A549 (cell line): ENCODE measurements at regions not wholly inside any gene's neighbourhood (a gene's known extent, or its start where the extent isn't known, plus 50 kb on each side); places are given as distances from the start of the nearest gene placed in this dataset.

Experiments
- JUNB ChIP-seq: fragments of >200 bp; sonication (Bioruptor Twin); formaldehyde crosslinking; IDR thresholded peaks from 2 replicates; pipeline ENCODE4 v1.6.1; 2016
- RFX5 ChIP-seq: fragments of 450-650 bp; IDR thresholded peaks from 2 replicates; pipeline ENCODE4 v1.7.1; 2014; ENCODE audit warnings: antibody characterized with exemption, mild to moderate bottlenecking, moderate library complexity
- TF ChIP-seq, protein P1 (sequence below): fragments of >200 bp; sonication (Bioruptor Twin); formaldehyde crosslinking; IDR thresholded peaks from 3 replicates; pipeline ENCODE4 v1.5.1; 2016

DNA sequence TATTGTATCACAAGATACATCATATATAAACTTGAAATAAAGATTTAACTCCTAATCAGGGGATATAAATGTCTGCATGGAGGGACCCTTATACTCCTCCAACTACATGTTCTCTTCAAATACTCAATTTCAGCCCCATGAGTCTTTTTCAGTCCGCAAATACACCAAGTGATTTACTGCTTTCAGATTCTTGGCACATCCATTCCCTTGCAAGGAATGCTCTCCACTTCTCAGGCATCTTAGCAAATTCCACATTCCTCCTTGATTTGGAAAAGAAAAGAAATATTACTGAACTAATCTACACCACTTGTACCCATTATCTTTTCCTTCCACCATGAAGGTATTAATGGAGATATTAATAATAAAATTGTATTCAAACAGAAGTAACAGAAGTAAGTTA, 999.4 kb upstream of the GJE1 start:
- TF ChIP-seq, protein P1, sequence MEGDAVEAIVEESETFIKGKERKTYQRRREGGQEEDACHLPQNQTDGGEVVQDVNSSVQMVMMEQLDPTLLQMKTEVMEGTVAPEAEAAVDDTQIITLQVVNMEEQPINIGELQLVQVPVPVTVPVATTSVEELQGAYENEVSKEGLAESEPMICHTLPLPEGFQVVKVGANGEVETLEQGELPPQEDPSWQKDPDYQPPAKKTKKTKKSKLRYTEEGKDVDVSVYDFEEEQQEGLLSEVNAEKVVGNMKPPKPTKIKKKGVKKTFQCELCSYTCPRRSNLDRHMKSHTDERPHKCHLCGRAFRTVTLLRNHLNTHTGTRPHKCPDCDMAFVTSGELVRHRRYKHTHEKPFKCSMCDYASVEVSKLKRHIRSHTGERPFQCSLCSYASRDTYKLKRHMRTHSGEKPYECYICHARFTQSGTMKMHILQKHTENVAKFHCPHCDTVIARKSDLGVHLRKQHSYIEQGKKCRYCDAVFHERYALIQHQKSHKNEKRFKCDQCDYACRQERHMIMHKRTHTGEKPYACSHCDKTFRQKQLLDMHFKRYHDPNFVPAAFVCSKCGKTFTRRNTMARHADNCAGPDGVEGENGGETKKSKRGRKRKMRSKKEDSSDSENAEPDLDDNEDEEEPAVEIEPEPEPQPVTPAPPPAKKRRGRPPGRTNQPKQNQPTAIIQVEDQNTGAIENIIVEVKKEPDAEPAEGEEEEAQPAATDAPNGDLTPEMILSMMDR: no peak
- TF ChIP-seq RFX5 (no peak), JUNB (no peak)
